Astrocyte of the spinal cord (primary cell): ENCODE measurements at regions not wholly inside any gene's neighbourhood (a gene's known extent, or its start where the extent isn't known, plus 50 kb on each side); places are given as distances from the start of the nearest gene placed in this dataset.
"Not testable (repeated sequence)": the region's sequence is repeated elsewhere in the genome, so short reads cannot be mapped to it uniquely, and the experiment has no call there.

Source experiments
- DNase-seq: peaks from one replicate; pipeline ENCODE4 v3.0.0; 2011; ENCODE audit warnings: low read depth, low spot score
- H3K4me3 ChIP-seq: 2 replicates; pipeline ENCODE4 v1.5.1; 2011; ENCODE audit warnings: low read depth, mild to moderate bottlenecking, low read length, moderate library complexity
- CTCF ChIP-seq: IDR thresholded peaks from 2 replicates; pipeline ENCODE4 v1.5.1; 2012; ENCODE audit warnings: low read depth, mild to moderate bottlenecking, low read length, inconsistent platforms
- in situ Hi-C: cut with HindIII; loops from 2 replicates; pipeline ENCODE4 v1.10.0; 2017; ENCODE audit warnings: low sequenced_read_pairs

- DNase-seq = no peak
- in situ Hi-C loops = no loop called here
- no peak overlapping the region for H3K4me3 ChIP-seq
- no peak for TF ChIP-seq CTCF
Observed at GRCh38 chr11:34775417-34775888, 140.7 kb downstream of the APIP start.

GRCh38 chr11:34774604-34775003 is 141.6 kb downstream of the APIP start:
- TF ChIP-seq CTCF = no peak
- in situ Hi-C loops = no loop called here
- H3K4me3 ChIP-seq = no peak overlapping the region
- DNase-seq = no peak

GRCh38 chr11:34773826-34774225 is 142.4 kb downstream of the APIP start:
- DNase-seq = peak; percentile 80
- no peak overlapping the region for H3K4me3 ChIP-seq
- no peak for TF ChIP-seq CTCF
- in situ Hi-C loops = no loop called here

GRCh38 chr11:34773211-34773610 is 143.0 kb downstream of the APIP start:
- TF ChIP-seq CTCF = no peak
- peak; percentile 22 for DNase-seq
- in situ Hi-C loops = no loop called here
- no peak overlapping the region for H3K4me3 ChIP-seq

- H3K4me3 ChIP-seq = no peak overlapping the region
- in situ Hi-C loops = no loop called here
- TF ChIP-seq CTCF = no peak
- DNase-seq = no peak
Observed at GRCh38 chr11:34770111-34770510, 146.1 kb downstream of the APIP start.

- H3K4me3 ChIP-seq = no peak overlapping the region
- in situ Hi-C loops = no loop called here
- DNase-seq = no peak
- TF ChIP-seq CTCF = no peak
Observed at GRCh38 chr11:34769224-34769623, 147.0 kb downstream of the APIP start.

GRCh38 chr11:34762625-34763024 is 141.7 kb downstream of the EHF start:
- DNase-seq, H3K4me3 ChIP-seq, in situ Hi-C loops: not testable (repeated sequence)
